Cardiac fibroblast (primary cell): ENCODE measurements at regions not wholly inside any gene's neighbourhood (a gene's known extent, or its start where the extent isn't known, plus 50 kb on each side); places are given as distances from the start of the nearest gene placed in this dataset.
A peak's percentile ranks its signal among the peaks of the same experiment; 100 is the strongest.

ENCODE experiments used
- DNase-seq, 2 donors: peaks; one replicate each; pipeline versions ENCODE4 v3.0.0 to v3.0.0-alpha.2; 2010; ENCODE audit warnings: low read depth in 2 of 2
- H3K4me3 ChIP-seq, 2 donors: replicated peaks in 1 of 2; 1 replicate in 1 of 2; 2 replicates in 1 of 2; pipeline ENCODE4 v1.5.1; 2011; ENCODE audit warnings: low read depth in 2 of 2, low read length in 2 of 2, mild to moderate bottlenecking in 2 of 2, moderate library complexity in 1 of 2
- TF ChIP-seq, protein P1 (sequence below): IDR thresholded peaks from one replicate; pipeline ENCODE4 v1.5.1; 2011; ENCODE audit warnings: low read depth, mild to moderate bottlenecking, low read length, inconsistent platforms

DNA sequence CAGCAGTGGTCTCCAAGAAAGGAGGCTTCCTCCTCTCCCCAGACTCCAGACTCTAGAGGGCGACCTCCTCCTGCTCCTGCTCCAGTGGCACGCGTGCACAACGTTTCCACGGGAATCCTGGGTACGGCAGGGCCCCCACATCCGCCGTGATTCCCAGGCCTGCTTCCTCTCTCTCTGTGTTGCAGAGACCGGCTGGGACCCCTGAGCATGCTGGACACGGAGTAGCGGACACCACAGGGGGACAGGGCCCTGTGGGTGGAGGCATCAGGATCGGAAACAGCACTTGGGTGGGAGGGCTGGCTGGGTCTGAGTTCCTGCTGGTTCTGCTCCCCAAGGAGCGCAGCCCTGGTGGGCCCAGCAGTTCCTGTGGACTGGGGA, 75.9 kb upstream of the SLC35G4 start:
- H3K4me3 ChIP-seq, result no peak overlapping the region
- TF ChIP-seq, protein P1, sequence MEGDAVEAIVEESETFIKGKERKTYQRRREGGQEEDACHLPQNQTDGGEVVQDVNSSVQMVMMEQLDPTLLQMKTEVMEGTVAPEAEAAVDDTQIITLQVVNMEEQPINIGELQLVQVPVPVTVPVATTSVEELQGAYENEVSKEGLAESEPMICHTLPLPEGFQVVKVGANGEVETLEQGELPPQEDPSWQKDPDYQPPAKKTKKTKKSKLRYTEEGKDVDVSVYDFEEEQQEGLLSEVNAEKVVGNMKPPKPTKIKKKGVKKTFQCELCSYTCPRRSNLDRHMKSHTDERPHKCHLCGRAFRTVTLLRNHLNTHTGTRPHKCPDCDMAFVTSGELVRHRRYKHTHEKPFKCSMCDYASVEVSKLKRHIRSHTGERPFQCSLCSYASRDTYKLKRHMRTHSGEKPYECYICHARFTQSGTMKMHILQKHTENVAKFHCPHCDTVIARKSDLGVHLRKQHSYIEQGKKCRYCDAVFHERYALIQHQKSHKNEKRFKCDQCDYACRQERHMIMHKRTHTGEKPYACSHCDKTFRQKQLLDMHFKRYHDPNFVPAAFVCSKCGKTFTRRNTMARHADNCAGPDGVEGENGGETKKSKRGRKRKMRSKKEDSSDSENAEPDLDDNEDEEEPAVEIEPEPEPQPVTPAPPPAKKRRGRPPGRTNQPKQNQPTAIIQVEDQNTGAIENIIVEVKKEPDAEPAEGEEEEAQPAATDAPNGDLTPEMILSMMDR, result no peak
- DNase-seq, result no peak

DNA sequence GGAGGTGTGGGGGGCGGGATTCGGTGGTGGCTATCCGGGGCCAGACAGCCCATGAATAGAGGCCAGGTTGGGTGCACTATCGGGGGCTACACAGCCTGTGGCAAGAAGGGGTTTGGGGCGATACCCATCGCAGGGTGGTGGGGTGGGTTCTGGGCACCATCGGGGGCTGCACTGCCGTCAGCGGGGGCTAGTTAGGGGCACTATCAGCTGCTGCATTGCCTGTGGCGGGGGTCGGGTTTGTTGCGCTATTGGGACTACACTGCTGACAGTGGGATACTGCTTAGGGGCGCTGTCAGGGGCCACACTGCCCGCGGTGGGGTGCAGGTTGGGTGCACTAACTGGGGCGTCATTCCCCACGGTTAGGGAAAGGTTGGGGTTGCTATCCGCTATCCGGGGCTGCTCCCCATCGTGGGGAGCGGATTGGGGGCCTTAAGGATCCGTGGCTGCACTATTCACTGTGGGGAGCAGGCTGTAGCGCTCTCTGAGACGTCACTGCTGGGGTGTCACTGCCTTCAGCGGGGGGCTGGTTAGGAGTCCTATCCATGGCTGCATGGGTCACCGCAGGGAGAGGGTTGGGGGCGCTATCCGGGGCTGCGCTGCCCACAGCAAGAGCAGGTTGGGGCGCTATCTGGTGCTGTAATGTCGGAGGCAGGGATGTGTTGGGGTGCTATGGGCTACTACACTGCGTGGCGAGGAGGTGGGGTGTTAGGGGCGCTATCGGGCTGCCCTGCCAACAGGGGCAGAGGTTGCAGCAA, 76.5 kb upstream of the SLC35G4 start:
- no peak overlapping the region for H3K4me3 ChIP-seq
- TF ChIP-seq, protein P1, result no peak
- DNase-seq, result no peak

DNA sequence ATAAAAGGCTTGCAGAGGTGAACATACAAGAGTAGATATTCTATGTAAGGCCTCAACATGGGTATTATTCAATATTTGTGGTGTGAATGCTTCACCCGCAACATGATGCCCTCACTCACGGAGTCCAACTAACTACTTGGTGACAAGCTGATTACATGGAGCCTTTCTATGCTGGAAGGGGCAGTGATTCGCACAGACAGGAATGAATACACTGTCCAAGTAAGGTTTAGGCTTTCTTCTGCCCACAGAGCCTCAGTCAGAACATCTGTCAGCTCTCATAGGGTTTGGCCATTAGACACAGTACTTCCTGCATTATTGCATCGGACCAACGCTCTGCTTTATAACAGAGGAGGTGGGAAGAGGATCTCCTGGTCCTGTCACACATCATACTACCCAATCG, 80.3 kb upstream of the SLC35G4 start:
- TF ChIP-seq, protein P1, result no peak
- DNase-seq, result no peak
- no peak overlapping the region for H3K4me3 ChIP-seq

DNA sequence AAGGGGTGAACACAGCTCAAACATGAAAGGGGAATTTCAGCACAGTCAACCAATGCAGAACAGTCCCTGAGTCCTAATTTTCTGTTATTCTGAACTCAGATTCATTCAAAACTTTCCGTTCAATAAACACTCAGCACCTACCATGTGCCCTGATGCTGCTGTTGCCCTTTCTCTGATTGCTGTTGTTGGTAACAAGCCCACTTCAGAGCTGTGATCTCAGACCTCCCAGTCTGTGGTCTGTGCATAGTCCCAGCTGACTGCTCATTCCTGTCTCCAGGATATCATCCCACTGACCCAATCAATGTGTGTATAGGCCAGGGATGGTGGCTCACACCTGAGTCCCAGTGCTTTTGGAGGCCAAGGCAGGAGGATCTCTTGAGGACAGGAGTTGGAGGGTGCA, 82.7 kb upstream of the SLC35G4 start:
- no peak for DNase-seq
- H3K4me3 ChIP-seq, result no peak overlapping the region
- TF ChIP-seq, protein P1, result no peak

DNA sequence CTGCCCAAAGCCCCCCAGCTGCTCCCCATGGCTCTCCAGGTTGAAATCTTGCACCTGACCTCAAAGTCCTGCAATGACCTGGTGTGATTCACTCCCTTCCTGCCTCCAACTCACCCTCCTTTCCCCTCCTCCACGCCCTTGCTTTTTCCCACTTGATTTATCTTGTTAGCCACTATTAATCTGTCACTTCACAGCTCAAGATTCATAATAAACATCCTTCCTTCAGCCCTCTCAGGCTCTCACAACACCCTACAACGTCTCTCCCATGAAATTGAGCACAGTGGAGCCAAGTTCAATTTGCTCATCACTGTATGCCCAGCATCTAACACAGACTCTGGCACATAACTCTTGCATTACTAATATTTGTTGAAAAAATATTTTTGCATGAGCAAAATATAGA, 85.6 kb upstream of the SLC35G4 start:
- DNase-seq, result peak in 1 of 2 donors; percentile 22

DNA sequence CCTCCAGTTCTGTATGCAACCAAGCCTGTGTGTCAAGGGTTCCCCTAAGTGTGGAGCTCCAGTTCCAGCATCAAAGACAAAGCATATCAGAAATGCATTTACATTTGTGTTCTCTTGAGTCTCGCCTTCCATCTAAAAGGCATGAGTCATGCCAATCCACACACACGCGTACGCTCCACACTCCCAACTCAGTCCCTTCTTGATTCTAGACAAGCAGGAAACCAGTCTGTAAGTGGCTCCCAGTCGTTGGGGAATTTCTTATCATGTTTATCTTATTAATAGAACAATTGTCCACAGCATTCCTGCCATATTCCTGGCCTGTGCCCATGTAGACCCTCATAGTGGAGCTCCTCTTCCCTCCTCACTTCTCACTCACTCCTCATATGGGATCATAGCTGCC, 86.4 kb upstream of the SLC35G4 start:
- TF ChIP-seq, protein P1, result no peak
- no peak for DNase-seq
- H3K4me3 ChIP-seq, result no peak overlapping the region

More for the DNA sequence above, 85.6 kb upstream of the SLC35G4 start:
- no peak overlapping the region for H3K4me3 ChIP-seq
- TF ChIP-seq, protein P1, result no peak

DNA sequence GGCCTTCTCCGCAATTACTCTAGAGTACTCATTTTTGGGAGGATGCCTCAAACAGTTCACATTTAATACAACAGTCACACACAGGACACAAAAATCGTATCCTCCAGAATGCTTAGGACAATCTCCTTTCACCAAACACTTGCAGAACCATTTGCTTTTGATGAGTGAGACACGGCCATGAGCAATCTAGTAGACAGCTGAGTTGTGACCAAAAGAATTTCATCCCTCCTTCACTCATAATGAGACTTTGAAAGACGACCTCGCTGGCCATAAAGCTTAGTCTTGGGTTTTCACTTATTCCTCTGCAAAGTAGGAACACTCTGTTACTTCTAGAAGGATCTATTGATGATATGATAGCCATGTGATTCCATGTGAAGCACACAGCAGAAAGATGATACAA, 87.5 kb upstream of the SLC35G4 start:
- no peak overlapping the region for H3K4me3 ChIP-seq
- TF ChIP-seq, protein P1, result no peak
- no peak for DNase-seq
